Prostate gland (tissue), 2 donors: ENCODE measurements at regions not wholly inside any gene's neighbourhood (a gene's known extent, or its start where the extent isn't known, plus 50 kb on each side); places are given as distances from the start of the nearest gene placed in this dataset.

Source experiments
- POLR2A ChIP-seq: fragments of 450-650 bp; IDR thresholded peaks from one replicate; pipeline ENCODE4 v1.6.1; 2016; ENCODE audit warnings: antibody characterized with exemption, mild to moderate bottlenecking
- POLR2AphosphoS5 ChIP-seq: sonication (generic); formaldehyde crosslinking; IDR thresholded peaks from one replicate; pipeline ENCODE4 v1.6.1; 2017; ENCODE audit warnings: antibody characterized with exemption
- TF ChIP-seq, protein P1 (sequence below), 4 experiments: fragments of 200-600 bp in 2 of 4; fragments of 450-650 bp in 2 of 4; sonication (generic) in 2 of 4; IDR thresholded peaks; 1 replicate in 3 of 4; 2 replicates in 1 of 4; pipeline ENCODE4 v1.5.1; 2016 to 2019; ENCODE audit warnings: antibody characterized with exemption in 4 of 4, mild to moderate bottlenecking in 2 of 4, moderate library complexity in 2 of 4

DNA sequence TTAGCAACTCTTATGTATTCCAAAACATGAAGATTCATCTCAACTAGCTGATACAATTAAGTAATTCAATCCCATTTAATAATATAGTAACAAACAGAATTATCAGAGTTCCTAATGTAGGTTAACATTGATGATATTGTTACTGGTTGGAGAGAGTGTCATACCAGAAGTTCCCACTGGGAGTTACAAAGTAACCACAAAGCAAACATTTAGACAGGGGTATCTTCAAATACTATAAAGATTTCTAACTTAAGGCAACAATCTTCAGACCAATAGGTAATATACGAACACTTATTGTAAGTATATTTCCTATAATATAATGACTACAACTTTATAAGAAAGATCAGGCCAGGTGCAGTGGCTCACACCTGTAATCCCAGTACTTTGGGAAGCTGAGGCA lies 1372.9 kb upstream of the PIK3C3 start:
- TF ChIP-seq, protein P1, sequence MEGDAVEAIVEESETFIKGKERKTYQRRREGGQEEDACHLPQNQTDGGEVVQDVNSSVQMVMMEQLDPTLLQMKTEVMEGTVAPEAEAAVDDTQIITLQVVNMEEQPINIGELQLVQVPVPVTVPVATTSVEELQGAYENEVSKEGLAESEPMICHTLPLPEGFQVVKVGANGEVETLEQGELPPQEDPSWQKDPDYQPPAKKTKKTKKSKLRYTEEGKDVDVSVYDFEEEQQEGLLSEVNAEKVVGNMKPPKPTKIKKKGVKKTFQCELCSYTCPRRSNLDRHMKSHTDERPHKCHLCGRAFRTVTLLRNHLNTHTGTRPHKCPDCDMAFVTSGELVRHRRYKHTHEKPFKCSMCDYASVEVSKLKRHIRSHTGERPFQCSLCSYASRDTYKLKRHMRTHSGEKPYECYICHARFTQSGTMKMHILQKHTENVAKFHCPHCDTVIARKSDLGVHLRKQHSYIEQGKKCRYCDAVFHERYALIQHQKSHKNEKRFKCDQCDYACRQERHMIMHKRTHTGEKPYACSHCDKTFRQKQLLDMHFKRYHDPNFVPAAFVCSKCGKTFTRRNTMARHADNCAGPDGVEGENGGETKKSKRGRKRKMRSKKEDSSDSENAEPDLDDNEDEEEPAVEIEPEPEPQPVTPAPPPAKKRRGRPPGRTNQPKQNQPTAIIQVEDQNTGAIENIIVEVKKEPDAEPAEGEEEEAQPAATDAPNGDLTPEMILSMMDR (IDR thresholded peaks at IDR 0.05), result no peak
- TF ChIP-seq POLR2AphosphoS5, result no peak
- no peak for TF ChIP-seq POLR2A
